Choroid plexus epithelial cell (primary cell): ENCODE measurements at regions not wholly inside any gene's neighbourhood (a gene's known extent, or its start where the extent isn't known, plus 50 kb on each side); places are given as distances from the start of the nearest gene placed in this dataset.
"Not testable (repeated sequence)": the region's sequence is repeated elsewhere in the genome, so short reads cannot be mapped to it uniquely, and the experiment has no call there.

Source experiments
- DNase-seq: peaks from one replicate; pipeline ENCODE4 v3.0.0-alpha.2; 2010; ENCODE audit warnings: low read depth
- H3K4me3 ChIP-seq: 2 replicates; pipeline ENCODE4 v1.5.1; 2011; ENCODE audit warnings: low read depth, mild to moderate bottlenecking, control low read depth, low read length, moderate library complexity
- CTCF ChIP-seq: conservative IDR thresholded peaks from 2 replicates; pipeline ENCODE4 v1.5.1; 2011; ENCODE audit warnings: low read depth, mild to moderate bottlenecking, control low read depth, inconsistent platforms, low read length, moderate library complexity

- TF ChIP-seq CTCF, result no peak
- H3K4me3 ChIP-seq, result no peak overlapping the region
Measured at GRCh38 chr21:24445517-24445916, 1161.8 kb downstream of the MRPL39 start.

DNA sequence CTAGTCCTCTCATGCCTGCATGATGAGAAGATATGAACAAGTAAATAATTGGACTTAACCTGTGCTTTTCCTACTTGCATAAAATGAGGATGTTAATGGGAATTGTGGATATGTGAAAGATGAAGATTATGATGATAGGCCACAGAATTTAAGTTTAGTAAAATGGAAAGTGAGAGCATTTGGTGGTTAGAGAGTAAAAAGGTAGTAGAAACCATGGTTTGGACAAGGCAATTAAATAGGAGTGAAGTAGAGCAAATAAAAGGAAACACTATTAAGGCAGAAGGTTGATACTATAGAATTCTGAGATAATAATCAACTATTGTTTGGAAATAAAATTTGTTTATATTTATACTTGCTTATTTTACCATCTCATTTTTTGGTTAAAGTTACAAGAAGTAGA is 1162.5 kb downstream of the MRPL39 start:
- no peak for DNase-seq
- TF ChIP-seq CTCF, result no peak
- no peak overlapping the region for H3K4me3 ChIP-seq

More at GRCh38 chr21:24445517-24445916, 1161.8 kb downstream of the MRPL39 start:
- DNase-seq, result no peak

DNA sequence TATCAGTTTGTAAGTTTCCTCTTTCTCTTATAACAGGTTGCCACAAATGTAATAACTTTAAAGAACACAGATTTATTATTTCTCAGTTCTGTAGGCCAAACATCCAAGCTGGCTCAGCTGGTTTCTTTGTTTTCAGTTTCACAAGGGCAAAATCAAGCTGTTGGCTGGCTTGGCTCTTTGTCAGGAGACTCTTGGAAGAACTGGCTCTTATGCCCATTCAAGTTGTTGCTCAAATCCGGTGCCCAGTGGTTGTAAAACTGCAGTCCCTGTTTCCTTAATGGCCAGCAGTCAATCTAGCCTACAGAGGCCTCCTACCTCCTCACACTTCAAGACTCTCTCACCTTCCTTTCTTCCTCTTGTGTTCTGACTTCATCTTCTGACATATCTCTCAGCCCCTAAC is 1171.0 kb downstream of the MRPL39 start:
- H3K4me3 ChIP-seq, result no peak overlapping the region
- no peak for TF ChIP-seq CTCF
- DNase-seq, result no peak

DNA sequence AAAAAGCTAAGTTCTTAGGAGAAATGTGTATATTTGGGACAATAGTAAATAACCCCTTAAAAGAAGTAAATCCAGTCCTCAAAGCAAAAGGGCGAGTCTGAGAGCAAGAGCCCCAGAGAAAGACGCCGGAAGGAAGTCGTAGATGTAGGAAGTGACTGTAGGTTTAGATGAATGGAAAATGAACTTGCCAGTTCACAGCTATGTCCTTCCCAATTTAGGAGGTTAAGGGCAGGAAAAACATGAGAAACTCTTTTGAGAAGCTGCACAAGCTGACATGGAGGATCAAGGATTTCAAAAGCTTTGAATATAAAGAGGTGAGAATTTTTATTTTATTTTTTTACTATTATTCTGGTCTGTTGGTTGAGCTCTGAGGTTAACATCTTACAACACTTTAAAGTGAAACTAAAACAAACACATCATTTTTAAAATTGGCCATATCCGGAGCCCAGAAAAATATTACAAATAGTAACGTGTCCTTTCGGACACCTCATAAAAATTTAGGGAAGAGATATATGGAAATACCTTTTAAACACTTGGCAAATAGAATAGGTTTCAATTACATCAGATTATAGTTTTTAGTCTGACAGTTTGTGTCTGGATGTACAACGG is 1178.6 kb downstream of the MRPL39 start:
- no peak for TF ChIP-seq CTCF
- DNase-seq, result no peak
- no peak overlapping the region for H3K4me3 ChIP-seq

GRCh38 chr21:24424776-24425175 is 1182.5 kb downstream of the MRPL39 start:
- TF ChIP-seq CTCF, result no peak
- no peak overlapping the region for H3K4me3 ChIP-seq
- no peak for DNase-seq

GRCh38 chr21:24423546-24423945 is 1183.7 kb downstream of the MRPL39 start:
- TF ChIP-seq CTCF, result no peak
- H3K4me3 ChIP-seq, result no peak overlapping the region

GRCh38 chr21:24420689-24421088 is 1186.6 kb downstream of the MRPL39 start:
- TF ChIP-seq CTCF, result no peak
- H3K4me3 ChIP-seq, result no peak overlapping the region
- no peak for DNase-seq

More at GRCh38 chr21:24423546-24423945, 1183.7 kb downstream of the MRPL39 start:
- DNase-seq, result no peak

GRCh38 chr21:24419641-24420040 is 1187.6 kb downstream of the MRPL39 start:
- DNase-seq, H3K4me3 ChIP-seq: not testable (repeated sequence)
